LNCaP clone FGC (cell line): ENCODE measurements at regions not wholly inside any gene's neighbourhood (a gene's known extent, or its start where the extent isn't known, plus 50 kb on each side); places are given as distances from the start of the nearest gene placed in this dataset.

Source experiments
- DNase-seq: peaks from one replicate; pipeline ENCODE4 v3.0.0-alpha.2; 2011; ENCODE audit warnings: low read depth
- H3K4me3 ChIP-seq: 2 replicates; pipeline ENCODE4 v1.5.1; 2011; ENCODE audit warnings: mild to moderate bottlenecking, low read depth, low read length, control low read depth
- TF ChIP-seq, protein P1 (sequence below): IDR thresholded peaks from 2 replicates; pipeline ENCODE4 v1.5.1; 2012; ENCODE audit warnings: mild to moderate bottlenecking; ENCODE audit not compliant: control insufficient read depth, insufficient read depth; ENCODE audit errors: extremely low read depth

DNA sequence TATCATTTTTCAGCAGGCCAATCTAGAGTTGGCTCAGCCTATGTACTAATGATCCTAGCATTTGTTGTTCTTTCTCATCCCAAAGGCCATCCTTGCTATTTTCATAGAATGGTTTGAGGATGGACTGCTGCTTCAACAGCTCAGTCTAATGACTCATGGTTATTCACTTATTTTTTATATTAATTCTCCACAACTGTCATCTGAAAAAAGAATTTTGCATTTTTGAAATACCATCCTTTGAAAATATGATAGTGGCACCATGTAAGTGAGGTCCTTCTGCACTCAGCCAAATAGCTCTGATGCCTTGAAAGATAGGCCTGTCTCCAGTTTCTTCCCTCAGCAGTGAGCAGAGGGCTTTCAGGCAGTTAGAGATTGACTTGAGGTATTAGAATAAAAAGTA is 377.5 kb downstream of the LMO4 start:
- no peak overlapping the region for H3K4me3 ChIP-seq
- TF ChIP-seq, protein P1, sequence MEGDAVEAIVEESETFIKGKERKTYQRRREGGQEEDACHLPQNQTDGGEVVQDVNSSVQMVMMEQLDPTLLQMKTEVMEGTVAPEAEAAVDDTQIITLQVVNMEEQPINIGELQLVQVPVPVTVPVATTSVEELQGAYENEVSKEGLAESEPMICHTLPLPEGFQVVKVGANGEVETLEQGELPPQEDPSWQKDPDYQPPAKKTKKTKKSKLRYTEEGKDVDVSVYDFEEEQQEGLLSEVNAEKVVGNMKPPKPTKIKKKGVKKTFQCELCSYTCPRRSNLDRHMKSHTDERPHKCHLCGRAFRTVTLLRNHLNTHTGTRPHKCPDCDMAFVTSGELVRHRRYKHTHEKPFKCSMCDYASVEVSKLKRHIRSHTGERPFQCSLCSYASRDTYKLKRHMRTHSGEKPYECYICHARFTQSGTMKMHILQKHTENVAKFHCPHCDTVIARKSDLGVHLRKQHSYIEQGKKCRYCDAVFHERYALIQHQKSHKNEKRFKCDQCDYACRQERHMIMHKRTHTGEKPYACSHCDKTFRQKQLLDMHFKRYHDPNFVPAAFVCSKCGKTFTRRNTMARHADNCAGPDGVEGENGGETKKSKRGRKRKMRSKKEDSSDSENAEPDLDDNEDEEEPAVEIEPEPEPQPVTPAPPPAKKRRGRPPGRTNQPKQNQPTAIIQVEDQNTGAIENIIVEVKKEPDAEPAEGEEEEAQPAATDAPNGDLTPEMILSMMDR = no peak
- DNase-seq = no peak

DNA sequence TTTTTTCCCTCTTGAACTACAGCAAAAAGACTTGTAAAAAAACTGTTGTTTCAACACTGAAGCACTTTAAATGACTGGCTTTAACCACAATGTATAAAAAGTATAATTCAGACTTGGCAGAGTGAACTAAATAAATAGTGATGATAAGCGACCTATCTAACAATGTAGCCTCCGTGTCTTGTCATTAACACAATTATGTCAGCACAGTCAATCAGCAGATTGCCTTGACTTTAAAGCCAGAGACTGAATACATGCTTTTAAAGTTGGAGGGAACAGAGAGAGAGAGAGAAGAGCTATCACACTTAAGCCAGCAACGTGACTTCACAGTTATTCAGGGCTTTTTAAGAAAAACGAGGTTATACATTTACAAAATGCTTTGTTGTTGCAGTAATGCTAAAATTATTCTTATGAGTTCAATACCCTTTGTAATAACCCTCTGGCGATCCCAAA is 378.1 kb downstream of the LMO4 start:
- TF ChIP-seq, protein P1 = no peak
- no peak for DNase-seq
- H3K4me3 ChIP-seq = no peak overlapping the region

DNA sequence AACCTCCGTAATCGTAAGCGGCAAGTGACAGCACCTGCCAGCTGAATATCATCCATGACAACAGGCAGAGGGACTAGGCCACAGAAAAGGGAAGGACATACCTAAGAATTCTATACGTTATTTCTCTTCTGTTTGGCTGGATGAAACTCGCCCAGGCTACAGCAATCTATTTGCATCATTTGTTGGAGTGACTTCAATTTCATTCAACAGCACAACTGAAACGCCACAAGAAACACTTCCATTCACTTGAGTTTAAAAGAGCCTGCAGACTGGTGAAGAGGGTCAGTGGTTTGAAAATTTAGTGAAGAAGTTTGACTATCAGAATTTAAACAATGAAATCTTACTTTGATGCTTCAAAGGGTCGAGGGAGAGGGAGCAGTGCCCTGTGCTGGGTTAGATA is 378.7 kb downstream of the LMO4 start:
- no peak for DNase-seq
- H3K4me3 ChIP-seq = no peak overlapping the region
- TF ChIP-seq, protein P1 = no peak

DNA sequence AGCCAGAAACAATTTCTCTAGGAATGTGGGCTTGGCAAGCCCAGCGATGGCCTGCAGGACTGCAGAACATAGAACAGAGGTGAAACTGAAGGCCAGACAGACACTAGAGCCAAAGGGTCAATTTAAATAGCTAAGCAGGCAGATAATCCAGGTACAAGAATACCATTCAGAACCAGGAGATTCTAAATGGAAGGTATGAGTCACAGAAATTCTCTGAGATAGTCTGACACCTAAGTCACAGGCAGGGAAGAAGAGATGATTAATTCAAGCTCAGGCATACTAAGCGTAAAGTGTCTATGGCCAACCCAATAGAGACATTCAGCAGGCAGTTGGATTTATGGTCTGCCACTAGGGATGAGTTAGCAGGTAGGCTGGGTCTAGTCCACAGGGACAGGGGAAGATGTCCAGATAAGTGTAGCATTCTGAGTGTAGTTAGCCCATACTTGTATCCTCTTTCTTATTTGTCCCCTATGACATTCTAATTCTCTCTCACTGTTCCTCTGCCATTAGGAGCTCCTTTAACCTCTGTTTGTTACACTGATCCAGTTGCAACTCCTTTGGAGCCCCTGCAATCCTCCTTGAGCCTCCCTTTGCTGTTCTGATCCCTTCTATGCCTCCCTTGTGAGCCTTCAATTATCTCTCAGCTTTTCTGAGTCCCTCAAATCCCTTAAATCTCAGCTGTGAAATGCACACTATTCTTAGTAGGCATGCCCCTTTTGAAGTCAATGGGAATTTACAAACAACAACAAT is 383.8 kb downstream of the LMO4 start:
- no peak overlapping the region for H3K4me3 ChIP-seq
- DNase-seq = no peak
- TF ChIP-seq, protein P1 = no peak

DNA sequence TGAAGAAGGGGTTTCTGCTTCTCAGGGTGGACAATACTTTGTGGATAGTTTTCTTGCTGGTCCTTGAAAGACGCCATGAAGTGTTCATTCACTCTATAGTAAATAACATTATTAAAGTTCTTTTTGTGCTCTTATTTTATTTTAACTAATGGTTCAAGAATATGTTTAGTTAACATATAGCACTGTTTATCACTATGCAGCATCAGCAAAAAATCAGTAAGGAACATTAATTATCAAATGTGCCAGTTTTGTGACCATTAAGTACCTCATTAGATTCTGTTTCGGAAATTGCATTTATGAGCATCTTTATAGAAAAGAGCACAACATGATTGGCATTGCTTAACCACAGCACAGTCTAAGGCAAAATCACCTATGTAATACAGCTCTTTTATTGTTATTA is 385.6 kb downstream of the LMO4 start:
- TF ChIP-seq, protein P1 = no peak
- DNase-seq = no peak
- H3K4me3 ChIP-seq = no peak overlapping the region

DNA sequence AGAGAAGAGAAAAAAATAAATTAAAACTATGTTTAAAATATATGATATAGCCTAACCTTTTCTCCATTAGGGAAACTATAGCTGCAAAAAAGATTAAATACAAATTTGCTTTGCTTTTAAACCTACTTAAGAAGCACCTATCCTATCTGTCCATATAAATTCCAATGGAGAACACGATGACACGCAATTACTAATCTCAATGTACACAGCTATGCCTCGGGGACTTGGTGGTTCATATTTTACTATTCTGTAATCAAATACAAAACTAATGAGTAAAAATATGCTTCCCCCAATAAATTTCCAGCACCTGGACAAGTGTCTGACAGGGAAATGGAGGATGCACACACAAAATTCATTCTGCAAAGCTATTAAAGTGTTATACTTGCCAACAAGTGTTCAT is 386.4 kb downstream of the LMO4 start:
- H3K4me3 ChIP-seq = no peak overlapping the region
- TF ChIP-seq, protein P1 = no peak
- peak; percentile 45 for DNase-seq

DNA sequence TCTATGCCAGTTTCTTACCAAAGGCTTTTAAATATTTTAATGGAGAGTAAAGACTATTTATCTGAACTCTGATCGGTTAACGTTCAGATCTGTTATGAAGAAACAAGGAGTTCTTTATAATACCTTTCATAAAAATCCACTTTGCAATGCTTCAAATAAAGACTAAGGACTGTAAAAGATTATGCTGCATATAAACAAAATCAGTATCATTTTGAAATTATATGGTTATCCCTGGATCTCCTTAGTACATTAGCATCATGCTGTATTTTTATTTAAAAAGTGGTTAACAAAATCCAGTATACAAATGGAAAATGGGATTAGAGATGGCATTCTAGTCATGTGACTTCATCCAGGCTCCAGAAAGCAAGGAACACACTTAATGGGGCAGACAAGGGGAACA is 386.8 kb downstream of the LMO4 start:
- no peak for DNase-seq
- no peak overlapping the region for H3K4me3 ChIP-seq
- TF ChIP-seq, protein P1 = no peak
